B cell (primary cell): ENCODE measurements at regions not wholly inside any gene's neighbourhood (a gene's known extent, or its start where the extent isn't known, plus 50 kb on each side); places are given as distances from the start of the nearest gene placed in this dataset.

Source experiments
- EZH2 ChIP-seq: IDR thresholded peaks from 2 replicates; pipeline ENCODE4 v1.6.1; 2012; ENCODE audit warnings: borderline replicate concordance, low read depth, mild to moderate bottlenecking, moderate library complexity, low read length; ENCODE audit not compliant: insufficient read depth, poor library complexity, severe bottlenecking
- TF ChIP-seq, protein P1 (sequence below): fragments of 200-600 bp; IDR thresholded peaks from one replicate; pipeline ENCODE4 v1.8.0; 2022; ENCODE audit warnings: antibody characterized with exemption, mild to moderate bottlenecking

DNA sequence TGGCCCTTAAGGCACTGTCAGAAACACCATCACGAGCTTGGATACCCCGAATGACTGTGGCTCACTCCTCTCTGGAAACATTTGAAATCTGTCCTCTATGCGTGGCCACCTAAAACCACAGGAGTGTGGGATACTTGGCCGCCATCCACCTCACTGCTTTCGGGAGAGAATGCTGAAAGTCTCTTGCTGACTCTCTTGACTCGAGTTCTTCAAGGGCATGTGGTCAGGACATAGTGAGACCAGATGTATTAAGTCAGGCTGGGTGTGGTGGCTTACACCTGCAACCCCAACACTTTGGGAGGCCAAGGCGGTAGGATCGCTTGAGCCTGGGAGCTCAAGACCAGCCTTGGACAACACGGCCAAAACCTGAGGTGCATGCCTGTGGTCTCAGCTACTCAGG, 174.7 kb upstream of the ALG10B start:
- TF ChIP-seq, protein P1, sequence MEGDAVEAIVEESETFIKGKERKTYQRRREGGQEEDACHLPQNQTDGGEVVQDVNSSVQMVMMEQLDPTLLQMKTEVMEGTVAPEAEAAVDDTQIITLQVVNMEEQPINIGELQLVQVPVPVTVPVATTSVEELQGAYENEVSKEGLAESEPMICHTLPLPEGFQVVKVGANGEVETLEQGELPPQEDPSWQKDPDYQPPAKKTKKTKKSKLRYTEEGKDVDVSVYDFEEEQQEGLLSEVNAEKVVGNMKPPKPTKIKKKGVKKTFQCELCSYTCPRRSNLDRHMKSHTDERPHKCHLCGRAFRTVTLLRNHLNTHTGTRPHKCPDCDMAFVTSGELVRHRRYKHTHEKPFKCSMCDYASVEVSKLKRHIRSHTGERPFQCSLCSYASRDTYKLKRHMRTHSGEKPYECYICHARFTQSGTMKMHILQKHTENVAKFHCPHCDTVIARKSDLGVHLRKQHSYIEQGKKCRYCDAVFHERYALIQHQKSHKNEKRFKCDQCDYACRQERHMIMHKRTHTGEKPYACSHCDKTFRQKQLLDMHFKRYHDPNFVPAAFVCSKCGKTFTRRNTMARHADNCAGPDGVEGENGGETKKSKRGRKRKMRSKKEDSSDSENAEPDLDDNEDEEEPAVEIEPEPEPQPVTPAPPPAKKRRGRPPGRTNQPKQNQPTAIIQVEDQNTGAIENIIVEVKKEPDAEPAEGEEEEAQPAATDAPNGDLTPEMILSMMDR = no peak
- TF ChIP-seq EZH2 = no peak
